Left cardiac atrium (tissue), 4 donors: ENCODE measurements at regions not wholly inside any gene's neighbourhood (a gene's known extent, or its start where the extent isn't known, plus 50 kb on each side); places are given as distances from the start of the nearest gene placed in this dataset.
A peak's percentile ranks its signal among the peaks of the same experiment; 100 is the strongest.

ENCODE experiments used
- ATAC-seq, 2 donors: fragments of 200-7000 bp; cut with Tn5 transposase; one replicate each; pipeline ENCODE4 v1.9.1; 2020; ENCODE audit warnings: mild to moderate bottlenecking in 2 of 2, moderate library complexity in 2 of 2
- DNase-seq: peaks from one replicate; pipeline ENCODE4 v3.0.0-alpha.2; 2020
- intact Hi-C, 2 donors: fragments of 100-400 bp; cut with DNase I; formaldehyde crosslinking; loops; one replicate each; pipeline versions ENCODE4 v1.14.1 to v1.15.1; 2022 to 2023
- donor health status: DM: no; HTN: yes; CAD: no.
- donor health status: DM: no; HTN: yes; CAD: no; lungs with severe emphysema.
- donor health status: DM: yes; HTN: yes; CAD: no.
- donor health status: Dilated cardiomyopathy.

DNA sequence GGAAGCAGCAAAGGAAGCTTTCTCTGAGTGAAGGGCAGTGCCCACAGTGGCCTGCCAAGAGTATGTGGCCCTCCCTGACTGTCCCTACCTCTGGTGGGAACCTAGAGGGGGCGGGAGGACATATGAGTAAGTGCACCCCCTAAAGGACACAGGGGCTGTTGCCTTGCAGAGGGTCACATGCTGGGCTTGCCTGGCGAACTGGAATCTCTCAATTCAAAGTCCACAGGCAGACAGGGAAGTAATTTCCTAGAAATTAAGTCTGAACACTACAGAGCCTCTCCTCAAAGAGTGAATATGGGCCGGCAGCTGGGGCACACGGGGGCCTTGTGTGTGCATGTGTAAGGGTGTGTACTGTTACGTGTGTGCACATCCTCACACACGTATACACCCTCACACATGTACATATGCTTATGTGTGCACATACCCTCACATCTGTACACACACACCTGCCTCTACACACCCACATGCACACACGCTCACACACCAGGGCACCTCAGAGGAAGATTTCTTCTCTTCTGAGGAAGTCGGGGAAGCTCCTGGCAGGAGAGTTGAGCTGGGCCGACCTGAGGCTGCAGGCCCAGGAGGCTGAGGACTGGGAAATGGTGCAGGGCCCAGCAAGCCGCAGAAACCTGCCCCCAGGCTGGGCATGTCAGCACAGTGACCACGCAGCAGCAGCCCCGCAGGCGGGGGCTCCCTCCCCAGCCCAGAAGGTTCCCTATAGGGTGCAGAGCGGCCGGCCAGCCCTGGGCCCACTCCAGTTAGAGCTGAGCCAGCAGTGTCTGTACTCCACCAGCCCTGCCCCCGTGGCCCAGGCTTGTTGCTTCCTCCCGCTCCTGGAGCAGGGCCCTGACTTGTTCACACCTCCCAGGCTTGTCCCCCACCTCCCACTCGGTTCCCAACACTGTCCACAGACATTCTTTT lies 77.4 kb upstream of the TAF1B start:
- ATAC-seq (peak in 1 of 2 donors; percentile 35), DNase-seq (peak; percentile 48)
- intact Hi-C loops: no loop called here

DNA sequence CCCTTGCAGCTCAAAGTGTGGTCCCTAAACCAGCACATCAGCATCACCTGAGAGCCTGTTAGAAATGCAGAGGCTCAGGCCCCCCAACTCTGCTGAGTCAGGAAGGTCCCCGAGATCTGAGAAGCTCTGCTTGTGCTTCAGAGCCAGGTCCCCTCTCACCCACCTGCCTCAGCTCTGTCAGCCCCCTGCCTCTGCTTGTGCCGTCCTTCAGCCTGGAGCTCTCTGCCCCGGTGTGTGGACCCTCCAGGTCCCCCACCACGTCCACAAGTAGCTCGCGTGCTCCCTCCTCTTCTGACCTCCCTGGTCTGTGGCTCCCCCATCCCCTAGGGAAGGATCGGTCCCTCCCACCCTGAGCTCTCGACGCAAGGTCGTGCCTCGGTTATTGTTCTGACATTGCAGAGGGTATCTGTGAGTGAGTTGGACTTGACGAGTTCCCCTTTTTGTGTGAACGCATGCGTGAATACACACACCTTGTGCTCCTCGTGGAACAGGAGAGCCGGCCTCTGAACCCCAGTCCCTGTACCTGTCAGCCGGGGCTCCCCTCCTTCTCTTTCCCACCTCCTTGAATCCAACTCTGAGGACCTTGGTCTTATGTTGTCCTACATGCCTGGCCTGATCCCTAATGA lies 75.5 kb upstream of the TAF1B start:
- no peak for ATAC-seq
- no peak for DNase-seq
- intact Hi-C loops: no loop called here

DNA sequence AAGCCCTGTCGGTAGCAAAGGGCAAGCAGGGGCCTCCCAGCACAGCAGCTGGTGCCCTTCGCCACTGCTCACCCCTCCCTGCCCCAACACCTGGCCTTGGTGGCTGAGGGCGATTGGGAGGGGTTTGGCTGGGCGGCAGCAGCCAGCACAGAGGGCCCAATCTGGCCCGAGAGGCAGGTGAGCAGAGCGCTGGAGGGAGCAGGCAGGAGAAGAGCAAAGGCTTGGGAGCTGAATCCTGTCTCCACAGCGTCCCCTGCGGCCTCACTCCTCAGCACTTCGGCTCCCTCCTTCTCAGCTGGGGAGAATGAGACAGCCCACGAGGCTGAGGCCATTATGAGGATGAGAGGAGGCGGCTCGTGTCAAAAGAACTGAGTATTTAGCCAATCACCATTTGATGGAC lies 74.9 kb upstream of the TAF1B start:
- DNase-seq (no peak), ATAC-seq (no peak)
- intact Hi-C loops: no loop called here

DNA sequence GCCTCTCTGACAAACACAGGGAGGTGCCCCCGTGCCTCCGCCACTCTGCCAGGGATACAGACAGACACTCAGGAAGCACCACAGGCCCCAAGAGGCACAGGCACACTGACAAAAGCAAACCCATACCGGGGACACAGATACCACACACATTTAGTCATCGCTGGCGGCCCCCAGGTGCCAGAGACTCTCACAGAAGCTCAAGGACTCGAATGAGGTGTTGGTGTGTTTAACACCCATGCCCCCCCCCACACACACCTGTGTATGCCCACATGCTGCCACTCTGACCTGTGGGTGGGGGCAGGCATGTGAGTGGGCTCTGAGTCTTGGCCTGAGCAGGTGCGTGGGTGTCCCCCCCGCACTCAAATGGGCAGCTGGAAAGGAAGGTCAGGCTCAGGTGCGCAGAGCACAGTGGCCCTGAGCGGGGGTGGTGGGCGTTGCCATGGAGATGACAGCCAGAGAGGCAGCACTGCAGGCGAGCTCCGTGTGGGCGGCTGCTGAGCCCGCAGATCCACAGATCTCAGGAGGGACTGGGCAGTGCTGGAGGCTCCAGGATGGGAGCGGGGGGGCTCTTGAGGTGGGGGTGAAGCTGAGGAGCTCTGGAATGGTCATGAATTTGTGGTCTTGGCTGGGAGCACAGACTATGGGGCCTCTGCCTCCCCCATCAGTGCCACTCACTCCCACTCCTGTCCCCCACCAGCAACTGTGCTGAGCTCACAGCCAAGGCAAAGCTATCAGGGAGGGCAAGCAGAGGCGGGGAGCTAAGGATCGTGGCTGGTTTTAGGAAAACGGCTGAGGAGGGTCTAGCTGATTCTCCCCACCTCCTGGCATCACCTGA lies 73.9 kb upstream of the TAF1B start:
- no peak for DNase-seq
- intact Hi-C loops: no loop called here

DNA sequence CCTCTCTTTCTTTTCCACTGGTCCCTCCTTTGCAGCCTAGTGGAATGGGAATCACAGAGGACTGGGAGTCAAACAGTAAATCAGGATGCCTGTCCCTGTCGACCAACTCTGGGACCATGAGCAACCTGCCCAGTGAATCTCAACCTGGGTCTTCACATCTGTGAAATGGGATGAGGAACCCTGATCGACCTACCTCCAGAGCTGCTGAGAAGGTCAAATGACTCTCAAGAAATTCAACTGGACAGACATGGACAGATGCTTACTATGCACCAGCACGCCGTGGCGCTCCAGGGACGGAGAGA lies 73.3 kb upstream of the TAF1B start:
- DNase-seq (no peak), ATAC-seq (peak in 1 of 2 donors; percentile 5)
- intact Hi-C loops: no loop called here

More for the DNA sequence above, 73.9 kb upstream of the TAF1B start:
- no peak for ATAC-seq

GRCh38 chr2:9770308-9771100 lies 72.8 kb upstream of the TAF1B start:
- peak; percentile 79 for DNase-seq
- intact Hi-C loops: no loop called here
- peak; percentile 49 to 50 for ATAC-seq

DNA sequence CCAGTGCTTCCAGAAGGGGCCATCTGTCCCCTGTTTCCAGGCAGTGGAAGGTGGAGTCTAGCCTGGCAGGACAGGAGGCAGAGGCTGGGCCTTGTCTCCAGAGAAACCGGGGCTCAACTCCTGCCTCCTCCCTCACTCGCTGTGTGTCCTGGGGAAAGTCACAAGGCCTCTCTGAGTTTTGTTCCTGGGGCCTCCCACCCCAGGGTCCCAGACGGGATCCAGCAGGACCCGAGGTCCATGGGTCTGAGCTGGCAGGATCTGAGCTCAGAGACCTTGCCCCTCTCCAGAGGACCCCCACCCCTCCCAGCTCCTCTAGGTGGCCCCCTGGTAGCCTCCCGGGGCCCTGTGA lies 72.2 kb upstream of the TAF1B start:
- ATAC-seq (no peak), DNase-seq (no peak)
- intact Hi-C loops: no loop called here

DNA sequence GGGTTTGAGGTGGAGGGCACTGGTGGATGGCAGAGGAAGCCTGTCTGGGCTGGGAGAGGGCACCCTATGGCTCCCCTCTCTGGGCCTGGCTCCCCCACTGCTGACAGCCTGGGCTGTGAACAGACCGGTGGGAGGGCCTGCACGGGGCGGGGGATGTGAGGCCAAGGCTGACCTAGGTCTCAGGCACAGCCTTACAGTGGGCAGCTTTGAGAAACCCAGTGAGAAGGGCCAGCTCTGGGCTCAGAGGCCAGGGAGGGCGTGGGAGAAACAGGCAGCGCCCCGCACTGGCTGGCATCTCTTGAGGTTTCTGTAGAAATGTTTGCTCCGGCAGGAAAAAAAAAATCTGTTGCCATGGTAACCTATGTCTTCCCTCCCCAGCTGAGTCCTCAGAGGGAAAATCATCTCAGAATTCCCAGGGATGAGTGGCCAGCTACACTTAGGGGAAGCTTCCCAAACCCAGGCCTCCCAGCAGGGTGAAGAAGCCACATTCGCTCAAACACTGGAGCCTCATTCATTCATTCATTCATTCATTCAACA lies 71.7 kb upstream of the TAF1B start:
- intact Hi-C loops: no loop called here
- DNase-seq (peak; percentile 45), ATAC-seq (peak; percentile 15 to 28)

DNA sequence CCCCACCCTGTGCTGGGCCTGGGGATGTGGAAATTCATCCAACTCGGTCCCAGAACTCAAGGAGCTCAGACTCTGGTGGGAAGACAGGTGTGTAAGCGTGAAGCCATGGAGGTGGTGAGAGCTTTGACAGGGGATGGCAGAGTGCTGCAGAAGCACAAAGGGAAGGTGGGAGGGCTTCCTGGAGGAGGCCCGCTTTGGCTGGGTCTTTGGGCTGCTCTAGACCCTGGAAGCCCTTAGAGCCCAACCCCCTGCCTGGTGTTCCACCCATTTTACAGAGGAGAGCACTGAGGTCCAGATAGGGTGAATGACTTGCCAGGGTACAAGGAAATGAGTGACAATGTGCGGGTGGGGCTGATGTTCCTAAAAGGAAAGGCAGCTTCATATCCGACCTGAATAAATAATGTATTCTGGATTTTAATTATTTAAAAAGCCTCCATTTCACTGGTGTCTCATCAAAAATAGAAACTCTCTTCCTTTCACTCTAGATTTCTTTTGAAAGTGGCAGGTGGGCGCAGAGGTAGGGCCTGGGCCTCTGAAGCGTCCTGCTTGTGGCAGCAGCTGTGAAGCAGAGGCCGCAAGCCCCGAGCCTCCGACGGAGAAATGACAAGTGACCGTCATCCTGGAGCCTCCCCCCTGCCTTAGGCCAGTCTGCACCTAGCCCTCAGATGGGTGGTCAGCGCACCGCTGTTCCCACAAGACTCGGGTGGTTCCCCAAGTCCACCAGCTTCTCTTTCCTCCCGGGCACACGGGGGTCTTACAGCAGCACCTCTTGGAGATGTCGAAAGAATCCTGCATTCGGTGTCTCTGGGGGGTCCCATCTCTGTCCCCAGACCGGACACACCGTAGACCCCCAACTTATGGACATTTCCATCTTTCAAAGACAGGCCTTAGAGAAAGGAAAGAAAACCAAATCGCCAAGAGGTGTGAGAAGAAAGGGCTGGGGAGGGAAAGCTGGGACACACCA lies 71.0 kb upstream of the TAF1B start:
- DNase-seq (no peak), ATAC-seq (no peak)
- intact Hi-C loops: no loop called here

- ATAC-seq (no peak), DNase-seq (no peak)
- intact Hi-C loops: no loop called here
These were observed 70.0 kb upstream of the TAF1B start for GRCh38 chr2:9772999-9773902.

DNA sequence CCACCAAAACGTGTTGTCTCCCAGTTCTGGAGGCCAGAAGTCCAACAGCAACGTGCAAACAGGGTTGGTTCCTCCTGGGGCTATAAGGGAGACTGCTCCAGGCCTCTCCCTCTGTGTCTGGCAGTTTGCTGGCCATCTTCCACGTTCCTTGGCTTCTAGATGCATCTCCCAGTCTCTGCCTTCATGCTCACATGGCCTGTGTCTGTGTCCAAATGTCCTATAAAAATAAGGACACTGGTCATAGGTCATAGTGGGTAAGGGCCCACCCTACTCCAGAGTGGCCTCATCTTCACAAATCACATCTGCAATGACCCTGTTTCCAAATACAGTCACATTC lies 69.4 kb upstream of the TAF1B start:
- DNase-seq: no peak
- intact Hi-C loops: no loop called here
- peak; percentile 1 to 36 for ATAC-seq

DNA sequence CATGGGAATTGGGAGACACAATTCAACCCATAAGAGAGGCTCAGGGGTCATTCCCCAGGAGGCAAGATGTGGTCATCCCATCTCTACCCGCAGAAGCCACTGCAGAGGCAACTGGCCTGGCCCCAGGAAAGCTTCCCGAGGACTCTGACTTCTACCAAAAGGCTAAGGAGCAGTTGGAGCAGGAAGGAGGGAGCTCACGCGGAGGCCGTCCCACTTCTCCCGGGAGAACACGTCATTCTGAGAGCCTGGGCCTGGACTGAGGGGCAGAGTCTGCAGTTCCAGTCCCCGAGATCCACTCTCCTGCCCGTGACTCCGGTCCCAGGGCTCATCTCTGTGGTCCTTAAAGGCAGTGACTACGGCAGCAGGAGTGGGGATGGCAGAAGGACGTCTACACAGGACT lies 69.0 kb upstream of the TAF1B start:
- peak; percentile 44 to 46 for ATAC-seq
- intact Hi-C loops: no loop called here
- DNase-seq: peak; percentile 53

DNA sequence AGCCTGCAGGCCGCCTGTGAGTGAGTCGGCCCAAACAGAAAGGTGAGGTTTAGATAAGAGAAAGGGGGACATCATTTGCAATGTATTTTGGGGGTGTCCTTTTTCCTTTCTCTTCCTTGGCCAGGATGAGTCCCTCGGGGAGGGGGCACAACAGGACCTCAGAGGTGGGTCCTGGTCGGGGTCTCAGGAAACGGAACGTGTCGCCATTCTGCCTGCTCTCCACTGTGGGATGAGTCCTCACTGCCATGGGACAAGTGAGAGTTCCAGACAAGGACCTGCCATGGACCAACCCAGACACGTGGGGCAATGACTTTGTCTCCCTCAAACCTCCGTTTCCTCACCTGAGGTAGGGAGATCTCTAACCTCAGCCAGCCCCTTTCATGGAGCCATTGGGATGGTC lies 67.9 kb upstream of the TAF1B start:
- DNase-seq (no peak), ATAC-seq (no peak)
- intact Hi-C loops: no loop called here

- DNase-seq: no peak
- intact Hi-C loops: no loop called here
- no peak for ATAC-seq
These were observed 67.1 kb upstream of the TAF1B start for GRCh38 chr2:9775999-9776712.

- intact Hi-C loops: no loop called here
- ATAC-seq (no peak), DNase-seq (no peak)
These were observed 66.2 kb upstream of the TAF1B start for GRCh38 chr2:9777081-9777480.

DNA sequence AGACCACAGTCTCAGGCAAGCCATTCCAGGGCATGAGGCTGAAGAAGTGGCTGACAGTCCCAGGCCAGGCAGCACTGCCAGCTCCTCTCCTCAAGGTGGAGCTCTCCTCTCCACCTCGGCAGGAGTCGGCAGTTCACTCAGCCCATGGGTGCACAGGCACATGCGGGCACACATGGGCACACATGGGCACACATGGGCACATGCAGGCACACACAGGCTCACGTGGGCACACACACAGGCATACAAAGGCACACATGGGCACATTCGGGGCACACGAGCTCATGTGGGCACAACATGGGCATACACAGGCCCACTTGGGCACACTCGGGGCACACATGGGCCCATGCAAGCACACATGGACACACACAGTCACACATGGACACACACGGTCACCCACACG lies 65.3 kb upstream of the TAF1B start:
- ATAC-seq (no peak), DNase-seq (no peak)
- intact Hi-C loops: no loop called here
